ENCODE measurements at regions not wholly inside any gene's neighbourhood (a gene's known extent, or its start where the extent isn't known, plus 50 kb on each side); places are given as distances from the start of the nearest gene placed in this dataset.
A peak's percentile ranks its signal among the peaks of the same experiment; 100 is the strongest.

GRCh38 chr1:87763483-87763882, 434.8 kb downstream of the LMO4 start:
- ATAC-seq (0 out of 3 replicates have a peak, but pooled peaks have one; percentile 29), DNase-seq (ENCODE audit: low read depth, low spot score) (no peak), FAIRE-seq (no peak)
- Histone ChIP-seq H3K27ac (ENCODE audit: control insufficient read depth, insufficient read depth) (no peak overlapping the region), H3K27me3 (replicated peaks in 1 of 2; ENCODE audit: control insufficient read depth in 2 of 2, insufficient read depth in 2 of 2, low read length in 1 of 2) (no peaks in the 10 kb centered on the region; a peak in 1 of 4 replicates), H3K4me2 (ENCODE audit: control insufficient read depth, insufficient read depth) (no peak overlapping the region), H3K9ac (ENCODE audit: control insufficient read depth, insufficient read depth, low read length) (no peak overlapping the region), H3K36me3 (ENCODE audit: control insufficient read depth in 2 of 2, insufficient read depth in 2 of 2, low read length in 1 of 2) (no peaks in the 10 kb centered on the region), H2AFZ (ENCODE audit: control insufficient read depth, low read depth, low read length) (no peak overlapping the region), H3K9me3 (replicated peaks; ENCODE audit: control insufficient read depth, insufficient read depth, low read length) (no peaks in the 10 kb centered on the region), H3K4me3 (no peak overlapping the region), H3K79me2 (ENCODE audit: control insufficient read depth, insufficient read depth, low read length) (no peaks in the 10 kb centered on the region), H4K20me1 (ENCODE audit: control insufficient read depth, insufficient read depth) (no peaks in the 10 kb centered on the region), H3K4me1 (ENCODE audit: control insufficient read depth, insufficient read depth, low read length) (no peaks in the 10 kb centered on the region)
- no peak for TF ChIP-seq RAD51 (IDR thresholded peaks at IDR 0.05)
- no peak for TF ChIP-seq CUX1 (IDR thresholded peaks at IDR 0.05; ENCODE audit: insufficient replicate concordance, low read depth, low read length)
- TF ChIP-seq POLR2AphosphoS2 (IDR thresholded peaks at IDR 0.05; ENCODE audit: low read depth, low read length), result no peak
- TF ChIP-seq BCLAF1 (IDR thresholded peaks at IDR 0.05), result no peak
- no peak for TF ChIP-seq WRNIP1 (IDR thresholded peaks at IDR 0.05; ENCODE audit: borderline replicate concordance, low read depth, low read length)
- TF ChIP-seq RAD21 (IDR thresholded peaks at IDR 0.05; ENCODE audit: insufficient read depth, low read depth, low read length), result no peak
- intact Hi-C loops (cut with micrococcal nuclease; ENCODE audit: unreplicated experiment) (no loop called here), in situ Hi-C loops (cut with MboI) (no loop called here)
- BruUV-seq (replicated peaks), result no TSS peak
- CTCF ChIA-PET, result interaction anchor here (0.7 kb wide), 1 partner anchor 443 kb away, joined by 3 read pairs; no protein-coding TSS in a partner anchor
- WGBS (ENCODE audit: insufficient coverage, insufficient replicate concordance, low lambda C conversion rate, missing lambda C conversion rate), result 0% methylated on average over 1 of the region's 1 CpG
- SMC1A ChIA-PET (ENCODE audit: uncharacterized antibody, unreplicated experiment), result interaction anchor here (1.2 to 1.6 kb wide), 2 partner anchors 9 to 15 kb away, joined by 3 to 7 read pairs; no protein-coding TSS in a partner anchor
- RAD21 ChIA-PET (ENCODE audit: unreplicated experiment), result no interaction called here
- POLR2A ChIA-PET, result interaction anchor here (0.6 kb wide), 1 partner anchor 296 kb away, joined by 3 read pairs; no protein-coding TSS in a partner anchor

All from GM12878 (cell line).